PC-3 (cell line): ENCODE measurements at regions not wholly inside any gene's neighbourhood (a gene's known extent, or its start where the extent isn't known, plus 50 kb on each side); places are given as distances from the start of the nearest gene placed in this dataset.

ENCODE experiments used
- ATAC-seq: fragments of 200-7000 bp; cut with Tn5 transposase; 2 replicates; pipeline ENCODE4 v1.9.1; 2020; ENCODE audit warnings: mild to moderate bottlenecking, moderate library complexity
- BruUV-seq: library from RNA; stranded (reverse); fragments of 400-500 nt; replicated peaks from 2 replicates; lab custom pipeline; 2021; lab: Mats Ljungman, UMichigan
- CTCF ChIA-PET: fragments of 300-600 bp; sonication (Branson Sonifier 250); formaldehyde crosslinking; loops from one replicate; lab custom pipeline; 2022; ENCODE audit warnings: antibody characterized with exemption; lab: Charles Lee
- POLR2A ChIA-PET: fragments of 300-600 bp; sonication (Branson Sonifier 250); formaldehyde crosslinking; loops from one replicate; lab custom pipeline; 2022; ENCODE audit warnings: antibody characterized with exemption; ENCODE audit not compliant: unreplicated experiment; lab: Charles Lee
- DNase-seq: peaks from one replicate; pipeline ENCODE4 v3.0.0-alpha.2; 2015
- H2AFZ ChIP-seq: fragments of 300-600 bp; sonication (generic); 2 replicates; pipeline ENCODE4 v1.6.0; 2016; ENCODE audit warnings: antibody characterized with exemption, low read length
- H3F3A ChIP-seq: fragments of 300-600 bp; sonication (generic); one replicate; pipeline ENCODE4 v1.6.0; 2017; ENCODE audit warnings: antibody characterized with exemption, low read length, control low read depth, mild to moderate bottlenecking; ENCODE audit not compliant: unreplicated experiment
- H3K27ac ChIP-seq: fragments of 300-600 bp; sonication (generic); 2 replicates; pipeline ENCODE4 v1.5.1; 2016; ENCODE audit warnings: mild to moderate bottlenecking, low read length
- H3K27me3 ChIP-seq: fragments of 300-600 bp; sonication (generic); 2 replicates; pipeline ENCODE4 v1.6.1; 2016; ENCODE audit warnings: low read length, mixed read lengths
- H3K36me3 ChIP-seq: fragments of 300-600 bp; sonication (generic); 2 replicates; pipeline ENCODE4 v1.6.1; 2016; ENCODE audit warnings: low read depth, mixed run types, low read length, mixed read lengths
- H3K4me1 ChIP-seq: fragments of 300-600 bp; sonication (generic); 2 replicates; pipeline ENCODE4 v1.5.1; 2016; ENCODE audit warnings: low read length; ENCODE audit not compliant: insufficient read depth
- H3K4me2 ChIP-seq: fragments of 300-600 bp; sonication (generic); 2 replicates; pipeline ENCODE4 v1.6.0; 2016; ENCODE audit warnings: low read length
- H3K4me3 ChIP-seq: fragments of 300-600 bp; sonication (generic); 2 replicates; pipeline ENCODE4 v1.5.1; 2016; ENCODE audit warnings: mild to moderate bottlenecking, low read length, mixed read lengths
- H3K79me2 ChIP-seq: fragments of 300-600 bp; sonication (generic); 2 replicates; pipeline ENCODE4 v1.6.1; 2017; ENCODE audit warnings: low read length, mixed read lengths
- H3K9ac ChIP-seq: fragments of 300-600 bp; sonication (generic); 2 replicates; pipeline ENCODE4 v1.6.0; 2016; ENCODE audit warnings: mild to moderate bottlenecking, low read length
- H3K9me2 ChIP-seq: fragments of 300-600 bp; sonication (generic); replicated peaks from 2 replicates; pipeline ENCODE4 v1.6.1; 2016; ENCODE audit warnings: mixed run types, low read length, mixed read lengths
- H3K9me3 ChIP-seq: fragments of 300-600 bp; sonication (generic); 2 replicates; pipeline ENCODE4 v1.6.1; 2016; ENCODE audit warnings: low read length, mixed read lengths
- H4K20me1 ChIP-seq: fragments of 300-600 bp; sonication (generic); 2 replicates; pipeline ENCODE4 v1.6.1; 2016; ENCODE audit warnings: low read length, mixed read lengths
- EZH2 ChIP-seq: fragments of 300-600 bp; sonication (generic); IDR thresholded peaks from one replicate; pipeline ENCODE4 v1.6.1; 2017; ENCODE audit warnings: antibody characterized with exemption, mild to moderate bottlenecking, low read length; ENCODE audit not compliant: unreplicated experiment
- EZH2phosphoT487 ChIP-seq: fragments of 300-600 bp; sonication (generic); IDR thresholded peaks from 2 replicates; pipeline ENCODE4 v1.6.1; 2018; ENCODE audit warnings: mild to moderate bottlenecking, antibody characterized with exemption, low read length, borderline replicate concordance
- intact Hi-C: fragments of 100-400 bp; cut with micrococcal nuclease; formaldehyde crosslinking; loops from 2 replicates; pipeline ENCODE4 v1.9.0; 2023
- TF ChIP-seq, protein P1 (sequence below): fragments of 300-600 bp; sonication (generic); conservative IDR thresholded peaks from 2 replicates; pipeline ENCODE4 v1.5.1; 2017; ENCODE audit warnings: antibody characterized with exemption, low read depth, mild to moderate bottlenecking, low read length

DNA sequence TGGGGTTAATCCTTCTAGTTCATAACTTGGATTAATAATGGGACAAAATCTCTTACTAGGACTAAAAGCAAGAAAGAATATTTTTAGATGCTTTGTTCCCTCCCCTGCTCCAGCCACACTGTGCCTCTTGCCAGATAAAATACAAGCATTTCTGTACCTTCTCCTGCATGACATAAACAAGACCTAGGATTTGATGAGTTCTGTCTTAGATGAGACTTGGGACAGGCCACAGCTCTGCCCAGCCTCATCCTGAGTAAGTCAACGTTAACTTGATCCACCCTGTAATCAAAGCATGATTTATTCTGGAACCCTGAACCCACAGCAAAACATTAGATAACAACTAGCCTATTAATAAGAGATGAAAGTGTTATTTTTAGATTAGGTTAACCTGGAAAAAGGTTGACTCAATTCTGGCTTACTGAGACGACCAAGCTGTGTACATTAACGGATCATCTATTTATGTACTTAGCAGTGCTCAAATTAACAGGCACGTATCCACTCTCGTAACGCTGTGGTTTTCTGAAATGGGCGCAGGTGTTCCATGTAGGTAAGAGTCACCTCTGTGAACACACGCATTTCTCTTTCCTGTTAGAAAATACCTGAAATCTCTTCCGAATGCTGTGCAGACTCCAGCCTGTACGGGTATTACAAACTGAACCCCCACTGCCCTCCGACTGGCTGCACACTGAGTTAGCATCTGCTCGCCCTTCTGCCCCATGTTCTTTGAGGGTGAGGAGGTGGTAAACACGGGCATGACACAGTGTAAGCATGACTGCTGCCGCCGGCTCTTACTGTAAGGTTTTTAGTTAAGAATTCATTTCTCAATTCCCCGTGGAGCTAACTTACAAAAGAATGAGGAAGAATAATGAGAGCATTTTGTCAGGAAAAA, 132.1 kb upstream of the FOXQ1 start:
- ChIA-PET CTCF (no interaction called here), POLR2A (no interaction called here)
- Histone ChIP-seq H3K4me3 (no peak overlapping the region), H3K36me3 (no peaks in the 10 kb centered on the region), H2AFZ (no peak overlapping the region), H3K4me2 (0 out of 2 replicates have a peak overlapping the region, but pooled peaks have one; percentile 9), H4K20me1 (no peaks in the 10 kb centered on the region), H3K27me3 (peaks cover 92% of the 10 kb centered on the region), H3K9me2 (no peaks in the 10 kb centered on the region), H3K4me1 (no peaks in the 10 kb centered on the region), H3K27ac (no peak overlapping the region), H3K9me3 (no peaks in the 10 kb centered on the region), H3F3A (no peaks in the 10 kb centered on the region), H3K9ac (no peak overlapping the region), H3K79me2 (no peaks in the 10 kb centered on the region)
- ATAC-seq (no peak), DNase-seq (peak; percentile 14)
- intact Hi-C loops: no loop called here
- BruUV-seq: no TSS peak
- TF ChIP-seq EZH2phosphoT487: no peak
- TF ChIP-seq, protein P1, sequence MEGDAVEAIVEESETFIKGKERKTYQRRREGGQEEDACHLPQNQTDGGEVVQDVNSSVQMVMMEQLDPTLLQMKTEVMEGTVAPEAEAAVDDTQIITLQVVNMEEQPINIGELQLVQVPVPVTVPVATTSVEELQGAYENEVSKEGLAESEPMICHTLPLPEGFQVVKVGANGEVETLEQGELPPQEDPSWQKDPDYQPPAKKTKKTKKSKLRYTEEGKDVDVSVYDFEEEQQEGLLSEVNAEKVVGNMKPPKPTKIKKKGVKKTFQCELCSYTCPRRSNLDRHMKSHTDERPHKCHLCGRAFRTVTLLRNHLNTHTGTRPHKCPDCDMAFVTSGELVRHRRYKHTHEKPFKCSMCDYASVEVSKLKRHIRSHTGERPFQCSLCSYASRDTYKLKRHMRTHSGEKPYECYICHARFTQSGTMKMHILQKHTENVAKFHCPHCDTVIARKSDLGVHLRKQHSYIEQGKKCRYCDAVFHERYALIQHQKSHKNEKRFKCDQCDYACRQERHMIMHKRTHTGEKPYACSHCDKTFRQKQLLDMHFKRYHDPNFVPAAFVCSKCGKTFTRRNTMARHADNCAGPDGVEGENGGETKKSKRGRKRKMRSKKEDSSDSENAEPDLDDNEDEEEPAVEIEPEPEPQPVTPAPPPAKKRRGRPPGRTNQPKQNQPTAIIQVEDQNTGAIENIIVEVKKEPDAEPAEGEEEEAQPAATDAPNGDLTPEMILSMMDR: no peak
- no peak for TF ChIP-seq EZH2

- CTCF ChIA-PET: no interaction called here
These were observed 133.3 kb upstream of the FOXQ1 start for GRCh38 chr6:1178590-1178989.

More at GRCh38 chr6:1178590-1178989, 133.3 kb upstream of the FOXQ1 start:
- Histone ChIP-seq H3F3A (no peaks in the 10 kb centered on the region), H3K4me3 (no peak overlapping the region), H3K27ac (no peak overlapping the region), H3K36me3 (no peaks in the 10 kb centered on the region), H3K4me2 (no peak overlapping the region), H3K4me1 (no peaks in the 10 kb centered on the region), H3K27me3 (peaks cover 90% of the 10 kb centered on the region), H3K9ac (no peak overlapping the region), H4K20me1 (no peaks in the 10 kb centered on the region), H3K79me2 (no peaks in the 10 kb centered on the region), H3K9me3 (no peaks in the 10 kb centered on the region), H2AFZ (no peak overlapping the region), H3K9me2 (no peaks in the 10 kb centered on the region)
- TF ChIP-seq EZH2phosphoT487 (no peak), EZH2 (no peak)
- TF ChIP-seq, protein P1: no peak
- POLR2A ChIA-PET: no interaction called here
- no peak for ATAC-seq
- DNase-seq: no peak
- intact Hi-C loops: no loop called here
- no TSS peak for BruUV-seq
